ENCODE measurements at regions not wholly inside any gene's neighbourhood (a gene's known extent, or its start where the extent isn't known, plus 50 kb on each side); places are given as distances from the start of the nearest gene placed in this dataset.

- ChIA-PET CTCF (interaction anchor here (0.7 kb wide), 1 partner anchor 392 kb away, joined by 4 read pairs; no protein-coding TSS in a partner anchor), POLR2A (ENCODE audit: low non-redundant PET) (interaction anchor here (0.6 kb wide), 1 partner anchor 179 kb away, joined by 3 read pairs; no protein-coding TSS in a partner anchor)
- no peak for TF ChIP-seq CTCF (conservative IDR thresholded peaks at IDR 0.05; ENCODE audit: low read depth)
- H3K27ac ChIP-seq, result no peak overlapping the region
- DNase-seq (ENCODE audit: low spot score), result no peak
Measured at GRCh38 chr1:223048026-223048425, 95.0 kb downstream of the TLR5 start.

- ChIA-PET CTCF (no interaction called here), POLR2A (ENCODE audit: low non-redundant PET) (no interaction called here)
- H3K27ac ChIP-seq, result no peak overlapping the region
- TF ChIP-seq CTCF (conservative IDR thresholded peaks at IDR 0.05; ENCODE audit: low read depth), result no peak
- no peak for DNase-seq (ENCODE audit: low spot score)
Measured at GRCh38 chr1:223052462-223052861, 90.6 kb downstream of the TLR5 start.

GRCh38 chr1:223052931-223053330, 90.1 kb downstream of the TLR5 start:
- DNase-seq (ENCODE audit: low spot score), result no peak
- no peak overlapping the region for H3K27ac ChIP-seq
- ChIA-PET CTCF (no interaction called here), POLR2A (ENCODE audit: low non-redundant PET) (no interaction called here)
- TF ChIP-seq CTCF (conservative IDR thresholded peaks at IDR 0.05; ENCODE audit: low read depth), result no peak

GRCh38 chr1:223056802-223057201, 86.2 kb downstream of the TLR5 start:
- CTCF ChIA-PET, result no interaction called here
- H3K27ac ChIP-seq, result no peak overlapping the region
- DNase-seq (ENCODE audit: low spot score), result no peak
- no peak for TF ChIP-seq CTCF (conservative IDR thresholded peaks at IDR 0.05; ENCODE audit: low read depth)
- POLR2A ChIA-PET (ENCODE audit: low non-redundant PET), result no interaction called here

- ChIA-PET POLR2A (ENCODE audit: low non-redundant PET) (no interaction called here), CTCF (no interaction called here)
- no peak overlapping the region for H3K27ac ChIP-seq
- TF ChIP-seq CTCF (conservative IDR thresholded peaks at IDR 0.05; ENCODE audit: low read depth), result no peak
- DNase-seq (ENCODE audit: low spot score), result no peak
Measured at GRCh38 chr1:223057569-223058093, 85.4 kb downstream of the TLR5 start.
